Body of pancreas (tissue), 4 donors: ENCODE measurements at regions not wholly inside any gene's neighbourhood (a gene's known extent, or its start where the extent isn't known, plus 50 kb on each side); places are given as distances from the start of the nearest gene placed in this dataset.
"Not testable (repeated sequence)": the region's sequence is repeated elsewhere in the genome, so short reads cannot be mapped to it uniquely, and the experiment has no call there.

ENCODE experiments used
- POLR2A ChIP-seq, 3 donors: fragments of 450-650 bp; IDR thresholded peaks; one replicate each; pipeline ENCODE4 v1.6.1; 2016; ENCODE audit warnings: antibody characterized with exemption in 3 of 3, mild to moderate bottlenecking in 2 of 3
- TF ChIP-seq, protein P1 (sequence below), 7 experiments: fragments of 450-650 bp in 4 of 7; fragments of 200-600 bp in 3 of 7; sonication (generic) in 3 of 7; IDR thresholded peaks; one replicate each; pipeline ENCODE4 v1.5.1; 2016 to 2019; ENCODE audit warnings: antibody characterized with exemption in 7 of 7

DNA sequence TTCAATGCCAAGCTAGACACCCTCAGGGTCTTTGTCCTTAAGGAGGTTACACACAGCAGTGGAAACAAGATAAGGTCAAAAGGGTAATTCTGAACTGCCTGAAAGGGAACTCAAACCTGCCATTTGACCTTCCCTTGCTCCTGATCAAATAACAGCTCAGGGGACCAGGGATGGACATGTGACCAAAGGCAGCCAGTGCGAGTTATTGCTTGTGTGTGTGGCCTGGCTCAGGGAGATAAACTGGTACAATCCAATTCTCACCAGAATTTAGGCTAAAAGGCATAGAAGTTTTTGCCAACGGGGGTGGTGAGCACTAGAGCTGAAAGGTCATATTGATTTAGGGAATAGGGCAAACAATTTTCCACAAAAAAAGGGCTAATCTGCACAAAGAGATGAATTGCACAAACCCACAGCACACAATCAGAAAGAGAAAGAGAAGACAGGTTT, 349.9 kb upstream of the AUTS2 start:
- TF ChIP-seq, protein P1, sequence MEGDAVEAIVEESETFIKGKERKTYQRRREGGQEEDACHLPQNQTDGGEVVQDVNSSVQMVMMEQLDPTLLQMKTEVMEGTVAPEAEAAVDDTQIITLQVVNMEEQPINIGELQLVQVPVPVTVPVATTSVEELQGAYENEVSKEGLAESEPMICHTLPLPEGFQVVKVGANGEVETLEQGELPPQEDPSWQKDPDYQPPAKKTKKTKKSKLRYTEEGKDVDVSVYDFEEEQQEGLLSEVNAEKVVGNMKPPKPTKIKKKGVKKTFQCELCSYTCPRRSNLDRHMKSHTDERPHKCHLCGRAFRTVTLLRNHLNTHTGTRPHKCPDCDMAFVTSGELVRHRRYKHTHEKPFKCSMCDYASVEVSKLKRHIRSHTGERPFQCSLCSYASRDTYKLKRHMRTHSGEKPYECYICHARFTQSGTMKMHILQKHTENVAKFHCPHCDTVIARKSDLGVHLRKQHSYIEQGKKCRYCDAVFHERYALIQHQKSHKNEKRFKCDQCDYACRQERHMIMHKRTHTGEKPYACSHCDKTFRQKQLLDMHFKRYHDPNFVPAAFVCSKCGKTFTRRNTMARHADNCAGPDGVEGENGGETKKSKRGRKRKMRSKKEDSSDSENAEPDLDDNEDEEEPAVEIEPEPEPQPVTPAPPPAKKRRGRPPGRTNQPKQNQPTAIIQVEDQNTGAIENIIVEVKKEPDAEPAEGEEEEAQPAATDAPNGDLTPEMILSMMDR (IDR thresholded peaks at IDR 0.05) = not testable (repeated sequence)
- TF ChIP-seq POLR2A (IDR thresholded peaks at IDR 0.05) = not testable (repeated sequence)
